HEK293 (cell line): ENCODE measurements at regions not wholly inside any gene's neighbourhood (a gene's known extent, or its start where the extent isn't known, plus 50 kb on each side); places are given as distances from the start of the nearest gene placed in this dataset.

Experiments used
- CTCF ChIA-PET: fragments of 350-600 bp; formaldehyde crosslinking; extraction: SDS; loops from one replicate; lab custom pipeline; 2021; ENCODE audit warnings: antibody characterized with exemption; lab: Yijun Ruan, JAX
- POLR2A ChIA-PET: fragments of 300-600 bp; formaldehyde crosslinking; extraction: SDS; loops from one replicate; lab custom pipeline; 2020; ENCODE audit warnings: antibody characterized with exemption, inconsistent platforms; lab: Yijun Ruan, JAX
- H3K27ac ChIP-seq: fragments of 200-500 bp; sonication (Bioruptor generic); 2 replicates; pipeline ENCODE4 v1.5.1; 2014; ENCODE audit warnings: low read depth, low read length, control low read depth, inconsistent platforms; ENCODE audit errors: extremely low read depth
- H3K36me3 ChIP-seq, 2 experiments: fragments of 200-500 bp in 1 of 2; sonication (Bioruptor generic) in 1 of 2; 1 replicate in 1 of 2; 2 replicates in 1 of 2; pipeline ENCODE4 v1.5.1; 2014 to 2017; ENCODE audit warnings: inconsistent platforms in 2 of 2, low read length in 2 of 2; ENCODE audit not compliant: control insufficient read depth in 2 of 2, insufficient read depth in 1 of 2
- H3K4me1 ChIP-seq: fragments of 200-500 bp; sonication (Bioruptor generic); 2 replicates; pipeline ENCODE4 v1.5.1; 2014; ENCODE audit warnings: mild to moderate bottlenecking, low read length, inconsistent platforms; ENCODE audit not compliant: control insufficient read depth, insufficient read depth
- H3K4me3 ChIP-seq: 2 replicates; pipeline ENCODE4 v1.5.1; 2011; ENCODE audit warnings: low read depth, mild to moderate bottlenecking, control low read depth, low read length, moderate library complexity
- H3K9me3 ChIP-seq: fragments of 200-500 bp; sonication (Bioruptor generic); 2 replicates; pipeline ENCODE4 v1.5.1; 2014; ENCODE audit warnings: low read depth, low read length, inconsistent platforms; ENCODE audit not compliant: control insufficient read depth, insufficient read depth
- HOXA7 ChIP-seq: sonication (generic); formaldehyde crosslinking; IDR thresholded peaks from 2 replicates; pipeline ENCODE4 v1.8.1; 2022; ENCODE audit warnings: missing genetic modification reagents, borderline replicate concordance
- KLF10 ChIP-seq: fragments of 450-650 bp; IDR thresholded peaks from 2 replicates; pipeline ENCODE4 v1.5.1; 2018; ENCODE audit warnings: missing biosample characterization, mild to moderate bottlenecking, missing genetic modification characterization
- YY2 ChIP-seq: fragments of 450-650 bp; formaldehyde crosslinking; IDR thresholded peaks from 2 replicates; pipeline ENCODE4 v1.5.1; 2016; ENCODE audit warnings: missing biosample characterization, missing genetic modification characterization
- ZEB2 ChIP-seq: fragments of 450-650 bp; formaldehyde crosslinking; IDR thresholded peaks from 2 replicates; pipeline ENCODE4 v1.5.1; 2016; ENCODE audit warnings: missing biosample characterization, missing genetic modification characterization
- ZNF202 ChIP-seq: fragments of 450-650 bp; formaldehyde crosslinking; IDR thresholded peaks from 2 replicates; pipeline ENCODE4 v1.5.1; 2016; ENCODE audit warnings: missing biosample characterization, missing genetic modification characterization, borderline replicate concordance
- ZNF221 ChIP-seq: fragments of 450-650 bp; formaldehyde crosslinking; IDR thresholded peaks from 2 replicates; pipeline ENCODE4 v1.5.1; 2017; ENCODE audit warnings: missing biosample characterization, missing genetic modification characterization, borderline replicate concordance
- ZNF24 ChIP-seq: fragments of 450-650 bp; formaldehyde crosslinking; IDR thresholded peaks from 2 replicates; pipeline ENCODE4 v1.5.1; 2016; ENCODE audit warnings: missing biosample characterization, missing genetic modification characterization
- ZNF248 ChIP-seq: fragments of 450-650 bp; formaldehyde crosslinking; IDR thresholded peaks from 2 replicates; pipeline ENCODE4 v1.5.1; 2017; ENCODE audit warnings: missing biosample characterization, missing genetic modification characterization
- ZNF274 ChIP-seq, 2 experiments: fragments of 200-500 bp in 1 of 2; fragments of 450-650 bp in 1 of 2; sonication (Bioruptor generic) in 1 of 2; formaldehyde crosslinking in 1 of 2; IDR thresholded peaks; 2 replicates each; pipeline versions ENCODE4 v1.5.1 to v1.6.1; 2014 to 2016; ENCODE audit warnings: borderline replicate concordance in 1 of 2, inconsistent platforms in 1 of 2, low read length in 1 of 2, missing biosample characterization in 1 of 2, missing genetic modification characterization in 1 of 2
- ZNF544 ChIP-seq: fragments of 450-650 bp; formaldehyde crosslinking; IDR thresholded peaks from 2 replicates; pipeline ENCODE4 v1.5.0; 2017; ENCODE audit warnings: missing biosample characterization, missing genetic modification characterization
- ZNF548 ChIP-seq: fragments of 450-650 bp; formaldehyde crosslinking; IDR thresholded peaks from 2 replicates; pipeline ENCODE4 v1.5.1; 2016; ENCODE audit warnings: missing biosample characterization, missing genetic modification characterization
- ZNF558 ChIP-seq: fragments of 450-650 bp; formaldehyde crosslinking; IDR thresholded peaks from 2 replicates; pipeline ENCODE4 v1.5.1; 2016; ENCODE audit warnings: missing biosample characterization, missing genetic modification characterization
- ZNF776 ChIP-seq: fragments of 450-650 bp; formaldehyde crosslinking; IDR thresholded peaks from 2 replicates; pipeline ENCODE4 v1.5.0; 2017; ENCODE audit warnings: missing biosample characterization, missing genetic modification characterization, borderline replicate concordance
- ZSCAN23 ChIP-seq: fragments of 450-650 bp; formaldehyde crosslinking; IDR thresholded peaks from 2 replicates; pipeline ENCODE4 v1.5.1; 2016; ENCODE audit warnings: missing biosample characterization, missing genetic modification characterization
- TF ChIP-seq, protein P1 (sequence below): fragments of 450-650 bp; formaldehyde crosslinking; IDR thresholded peaks from 2 replicates; pipeline ENCODE4 v1.5.1; 2016; ENCODE audit warnings: missing biosample characterization, missing genetic modification characterization
- TF ChIP-seq, protein P2 (sequence below): IDR thresholded peaks from 2 replicates; pipeline ENCODE4 v1.6.1; 2011; ENCODE audit warnings: mild to moderate bottlenecking, low read depth, low read length, borderline replicate concordance
- TF ChIP-seq, protein P3 (sequence below): fragments of 450-650 bp; formaldehyde crosslinking; optimal IDR thresholded peaks from 2 replicates; pipeline ENCODE3; 2016; ENCODE audit warnings: missing biosample characterization, mild to moderate bottlenecking, missing genetic modification characterization
- TF ChIP-seq, protein P4 (sequence below): fragments of 450-650 bp; formaldehyde crosslinking; IDR thresholded peaks from 2 replicates; pipeline ENCODE4 v1.5.1; 2017; ENCODE audit warnings: missing biosample characterization, missing genetic modification characterization
- TF ChIP-seq, protein P5 (sequence below): fragments of 450-650 bp; formaldehyde crosslinking; IDR thresholded peaks from 2 replicates; pipeline ENCODE4 v1.5.1; 2016; ENCODE audit warnings: missing biosample characterization, missing genetic modification characterization
- TF ChIP-seq, protein P6 (sequence below): fragments of 450-650 bp; formaldehyde crosslinking; IDR thresholded peaks from 2 replicates; pipeline ENCODE4 v1.5.1; 2016; ENCODE audit warnings: missing biosample characterization, missing genetic modification characterization

DNA sequence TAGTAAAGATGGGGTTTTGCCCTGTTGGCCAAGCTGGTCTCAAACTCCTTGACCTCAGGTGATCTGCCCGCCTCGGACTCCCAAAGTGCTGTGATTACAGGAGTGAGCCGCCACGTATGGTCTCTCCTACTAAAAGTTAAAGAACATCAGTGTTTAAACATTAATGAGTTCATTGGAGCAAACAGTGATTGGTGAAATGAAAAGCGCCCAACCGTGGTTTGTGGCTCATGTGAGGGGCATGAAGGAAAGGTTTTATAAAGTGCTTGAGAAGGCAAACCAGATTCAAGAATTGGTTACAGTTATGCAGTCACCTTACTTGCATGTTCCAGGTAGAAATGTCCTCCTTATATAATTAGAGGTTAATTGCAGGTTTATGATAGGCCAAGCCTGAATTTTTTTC, 109.5 kb downstream of the ZNF675 start:
- POLR2A ChIA-PET = no interaction called here
- TF ChIP-seq ZSCAN23 (tag by site-specific recombination) = no peak
- no peak for TF ChIP-seq ZEB2 (tag by site-specific recombination)
- TF ChIP-seq, protein P1, sequence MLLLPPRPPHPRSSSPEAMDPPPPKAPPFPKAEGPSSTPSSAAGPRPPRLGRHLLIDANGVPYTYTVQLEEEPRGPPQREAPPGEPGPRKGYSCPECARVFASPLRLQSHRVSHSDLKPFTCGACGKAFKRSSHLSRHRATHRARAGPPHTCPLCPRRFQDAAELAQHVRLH = no peak
- no peak for TF ChIP-seq ZNF248
- TF ChIP-seq, protein P2, sequence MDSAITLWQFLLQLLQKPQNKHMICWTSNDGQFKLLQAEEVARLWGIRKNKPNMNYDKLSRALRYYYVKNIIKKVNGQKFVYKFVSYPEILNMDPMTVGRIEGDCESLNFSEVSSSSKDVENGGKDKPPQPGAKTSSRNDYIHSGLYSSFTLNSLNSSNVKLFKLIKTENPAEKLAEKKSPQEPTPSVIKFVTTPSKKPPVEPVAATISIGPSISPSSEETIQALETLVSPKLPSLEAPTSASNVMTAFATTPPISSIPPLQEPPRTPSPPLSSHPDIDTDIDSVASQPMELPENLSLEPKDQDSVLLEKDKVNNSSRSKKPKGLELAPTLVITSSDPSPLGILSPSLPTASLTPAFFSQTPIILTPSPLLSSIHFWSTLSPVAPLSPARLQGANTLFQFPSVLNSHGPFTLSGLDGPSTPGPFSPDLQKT = no peak
- TF ChIP-seq, protein P3, sequence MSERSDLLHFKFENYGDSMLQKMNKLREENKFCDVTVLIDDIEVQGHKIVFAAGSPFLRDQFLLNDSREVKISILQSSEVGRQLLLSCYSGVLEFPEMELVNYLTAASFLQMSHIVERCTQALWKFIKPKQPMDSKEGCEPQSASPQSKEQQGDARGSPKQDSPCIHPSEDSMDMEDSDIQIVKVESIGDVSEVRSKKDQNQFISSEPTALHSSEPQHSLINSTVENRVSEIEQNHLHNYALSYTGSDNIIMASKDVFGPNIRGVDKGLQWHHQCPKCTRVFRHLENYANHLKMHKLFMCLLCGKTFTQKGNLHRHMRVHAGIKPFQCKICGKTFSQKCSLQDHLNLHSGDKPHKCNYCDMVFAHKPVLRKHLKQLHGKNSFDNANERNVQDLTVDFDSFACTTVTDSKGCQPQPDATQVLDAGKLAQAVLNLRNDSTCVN = no peak
- TF ChIP-seq ZNF274 (IDR thresholded peaks at IDR 0.05; ENCODE audit: low read length) = no peak
- no peak for TF ChIP-seq ZNF274 (tag by site-specific recombination; IDR thresholded peaks at IDR 0.05; ENCODE audit: borderline replicate concordance)
- no peak for TF ChIP-seq ZNF544 (tag by site-specific recombination)
- no peak for TF ChIP-seq HOXA7 (CRISPR knock-in tag)
- no peak for TF ChIP-seq ZNF558 (tag by site-specific recombination)
- no peak for TF ChIP-seq KLF10 (tag by site-specific recombination)
- no peak for TF ChIP-seq ZNF24 (tag by site-specific recombination)
- TF ChIP-seq ZNF202 (tag by site-specific recombination) = no peak
- TF ChIP-seq, protein P4, sequence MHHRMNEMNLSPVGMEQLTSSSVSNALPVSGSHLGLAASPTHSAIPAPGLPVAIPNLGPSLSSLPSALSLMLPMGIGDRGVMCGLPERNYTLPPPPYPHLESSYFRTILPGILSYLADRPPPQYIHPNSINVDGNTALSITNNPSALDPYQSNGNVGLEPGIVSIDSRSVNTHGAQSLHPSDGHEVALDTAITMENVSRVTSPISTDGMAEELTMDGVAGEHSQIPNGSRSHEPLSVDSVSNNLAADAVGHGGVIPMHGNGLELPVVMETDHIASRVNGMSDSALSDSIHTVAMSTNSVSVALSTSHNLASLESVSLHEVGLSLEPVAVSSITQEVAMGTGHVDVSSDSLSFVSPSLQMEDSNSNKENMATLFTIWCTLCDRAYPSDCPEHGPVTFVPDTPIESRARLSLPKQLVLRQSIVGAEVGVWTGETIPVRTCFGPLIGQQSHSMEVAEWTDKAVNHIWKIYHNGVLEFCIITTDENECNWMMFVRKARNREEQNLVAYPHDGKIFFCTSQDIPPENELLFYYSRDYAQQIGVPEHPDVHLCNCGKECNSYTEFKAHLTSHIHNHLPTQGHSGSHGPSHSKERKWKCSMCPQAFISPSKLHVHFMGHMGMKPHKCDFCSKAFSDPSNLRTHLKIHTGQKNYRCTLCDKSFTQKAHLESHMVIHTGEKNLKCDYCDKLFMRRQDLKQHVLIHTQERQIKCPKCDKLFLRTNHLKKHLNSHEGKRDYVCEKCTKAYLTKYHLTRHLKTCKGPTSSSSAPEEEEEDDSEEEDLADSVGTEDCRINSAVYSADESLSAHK (tag by site-specific recombination) = no peak
- TF ChIP-seq ZNF548 = no peak
- TF ChIP-seq, protein P5, sequence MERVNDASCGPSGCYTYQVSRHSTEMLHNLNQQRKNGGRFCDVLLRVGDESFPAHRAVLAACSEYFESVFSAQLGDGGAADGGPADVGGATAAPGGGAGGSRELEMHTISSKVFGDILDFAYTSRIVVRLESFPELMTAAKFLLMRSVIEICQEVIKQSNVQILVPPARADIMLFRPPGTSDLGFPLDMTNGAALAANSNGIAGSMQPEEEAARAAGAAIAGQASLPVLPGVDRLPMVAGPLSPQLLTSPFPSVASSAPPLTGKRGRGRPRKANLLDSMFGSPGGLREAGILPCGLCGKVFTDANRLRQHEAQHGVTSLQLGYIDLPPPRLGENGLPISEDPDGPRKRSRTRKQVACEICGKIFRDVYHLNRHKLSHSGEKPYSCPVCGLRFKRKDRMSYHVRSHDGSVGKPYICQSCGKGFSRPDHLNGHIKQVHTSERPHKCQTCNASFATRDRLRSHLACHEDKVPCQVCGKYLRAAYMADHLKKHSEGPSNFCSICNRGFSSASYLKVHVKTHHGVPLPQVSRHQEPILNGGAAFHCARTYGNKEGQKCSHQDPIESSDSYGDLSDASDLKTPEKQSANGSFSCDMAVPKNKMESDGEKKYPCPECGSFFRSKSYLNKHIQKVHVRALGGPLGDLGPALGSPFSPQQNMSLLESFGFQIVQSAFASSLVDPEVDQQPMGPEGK (tag by site-specific recombination) = no peak
- no peak for TF ChIP-seq ZNF776 (tag by site-specific recombination)
- TF ChIP-seq YY2 (tag by site-specific recombination) = no peak
- no peak for TF ChIP-seq ZNF221 (tag by site-specific recombination)
- TF ChIP-seq, protein P6, sequence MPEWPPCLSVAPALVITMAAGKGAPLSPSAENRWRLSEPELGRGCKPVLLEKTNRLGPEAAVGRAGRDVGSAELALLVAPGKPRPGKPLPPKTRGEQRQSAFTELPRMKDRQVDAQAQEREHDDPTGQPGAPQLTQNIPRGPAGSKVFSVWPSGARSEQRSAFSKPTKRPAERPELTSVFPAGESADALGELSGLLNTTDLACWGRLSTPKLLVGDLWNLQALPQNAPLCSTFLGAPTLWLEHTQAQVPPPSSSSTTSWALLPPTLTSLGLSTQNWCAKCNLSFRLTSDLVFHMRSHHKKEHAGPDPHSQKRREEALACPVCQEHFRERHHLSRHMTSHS (tag by site-specific recombination) = no peak
- Histone ChIP-seq H3K36me3 (no peaks in the 10 kb centered on the region), H3K4me3 (no peak overlapping the region), H3K27ac (no peak overlapping the region), H3K4me1 (no peaks in the 10 kb centered on the region), H3K9me3 (no peaks in the 10 kb centered on the region)
- CTCF ChIA-PET = no interaction called here
